ENCODE measurements at regions not wholly inside any gene's neighbourhood (a gene's known extent, or its start where the extent isn't known, plus 50 kb on each side); places are given as distances from the start of the nearest gene placed in this dataset.

DNA sequence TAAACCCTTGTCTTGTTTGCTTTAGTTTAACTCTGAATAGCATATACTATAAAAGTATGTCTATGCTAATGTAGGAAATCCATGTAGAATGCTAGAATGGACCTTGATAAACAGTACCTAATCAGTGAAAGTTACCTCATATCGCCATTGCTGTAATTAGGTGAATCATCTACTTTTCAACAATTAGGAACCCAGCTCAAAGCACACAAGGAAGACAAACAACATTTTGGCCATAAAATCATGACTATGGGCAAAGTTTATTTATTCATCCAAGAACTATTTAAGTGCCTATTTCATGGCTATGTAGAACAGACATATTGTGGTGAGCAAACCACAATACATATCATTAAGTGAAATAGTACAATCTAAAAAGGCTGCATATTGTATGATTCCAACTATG, 1043.2 kb downstream of the BRINP3 start:
- no peak for DNase-seq

DNA sequence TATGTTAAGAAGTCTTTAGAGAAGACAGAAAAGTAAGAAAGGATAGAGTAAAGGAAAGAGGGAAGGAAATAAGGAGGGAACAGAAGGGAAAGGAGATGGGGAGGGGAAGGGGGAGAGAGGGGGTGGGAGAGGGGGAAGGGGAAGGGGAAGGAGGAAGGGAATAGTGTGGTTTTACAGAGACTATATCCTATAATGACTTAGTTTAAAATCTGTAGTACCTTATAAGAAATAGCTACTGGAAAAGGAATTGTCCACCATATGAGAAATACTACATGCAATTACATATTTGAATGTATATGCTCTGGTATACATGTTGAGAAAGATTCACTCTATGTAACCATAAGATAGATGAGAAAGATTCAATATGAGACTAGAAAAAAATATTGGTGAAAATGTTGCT, 1042.3 kb downstream of the BRINP3 start:
- no peak for DNase-seq

DNA sequence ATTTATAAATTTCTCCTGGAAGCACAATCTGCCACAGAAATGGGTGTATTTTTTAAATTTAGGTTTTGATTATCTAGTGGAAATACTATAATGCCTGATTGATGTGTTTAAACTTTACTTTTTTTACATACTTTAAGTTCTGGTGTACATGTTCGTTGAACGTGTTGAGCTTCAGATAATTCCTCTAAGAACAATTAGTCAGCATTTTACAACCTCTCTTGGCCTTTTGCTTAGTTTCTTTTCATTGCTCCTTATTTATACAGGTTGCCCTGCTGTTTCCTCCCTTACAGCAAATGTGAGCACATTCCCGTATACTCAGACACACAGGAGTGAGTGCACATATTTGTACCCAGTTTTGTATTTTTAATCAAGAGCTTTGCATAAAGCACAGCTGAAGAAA, 1038.9 kb downstream of the BRINP3 start:
- no peak for DNase-seq

DNA sequence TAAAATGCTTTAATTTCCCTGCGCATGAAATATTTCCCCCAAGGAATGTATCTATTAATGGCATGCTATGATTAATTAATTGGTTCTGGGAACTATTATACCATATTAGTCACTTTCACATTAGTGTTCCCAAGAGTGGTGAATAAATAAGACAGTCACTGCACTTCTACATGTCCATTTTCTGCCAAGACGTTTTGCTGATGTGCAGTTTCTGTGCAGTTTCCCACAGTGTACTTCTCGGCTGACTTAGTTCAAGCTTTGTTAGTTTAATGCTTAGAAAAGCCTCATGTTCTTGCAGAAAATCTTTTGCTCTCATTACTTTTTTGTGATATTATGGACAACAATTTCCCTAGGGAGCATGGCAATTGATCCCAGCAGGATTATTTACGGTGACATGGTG, 1014.5 kb downstream of the BRINP3 start:
- DNase-seq, result no peak

DNA sequence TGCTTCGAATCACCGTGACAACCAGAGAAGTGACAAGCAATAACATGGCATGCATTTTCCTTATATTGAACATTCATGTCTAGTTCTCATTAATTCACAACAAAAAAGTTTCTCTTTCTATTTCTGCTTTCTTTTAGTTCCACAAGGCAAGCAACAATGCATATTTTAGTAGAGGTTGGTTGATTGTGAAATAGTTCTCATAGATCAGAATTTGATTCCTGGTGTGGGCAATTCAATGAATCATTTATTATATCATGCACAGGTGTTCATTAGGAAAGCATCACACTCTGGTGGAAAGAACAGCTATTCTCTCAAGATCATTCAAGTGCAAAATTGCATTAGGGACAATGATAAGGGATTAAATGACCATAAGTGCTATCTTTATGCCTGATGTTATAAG, 980.9 kb downstream of the BRINP3 start:
- no peak for DNase-seq

DNA sequence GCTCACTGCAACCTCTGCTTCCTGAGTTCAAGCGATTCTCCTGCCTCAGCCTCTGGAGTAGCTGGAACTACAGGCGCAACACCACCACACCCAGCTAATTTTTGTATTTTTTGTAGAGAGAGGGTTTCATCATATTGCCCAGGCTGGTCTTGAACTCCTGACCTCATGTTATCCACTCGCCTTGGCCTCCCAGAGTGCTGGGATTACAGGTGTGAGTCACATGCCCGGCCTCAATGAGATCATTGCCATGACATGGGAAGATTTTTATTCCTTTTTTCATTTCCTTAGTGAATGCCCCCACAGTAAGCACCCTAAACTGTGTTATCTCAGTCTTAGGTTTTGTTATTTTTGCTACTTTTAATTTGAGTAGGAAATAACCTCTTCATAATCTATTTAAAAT, 977.9 kb downstream of the BRINP3 start:
- no peak for DNase-seq

DNA sequence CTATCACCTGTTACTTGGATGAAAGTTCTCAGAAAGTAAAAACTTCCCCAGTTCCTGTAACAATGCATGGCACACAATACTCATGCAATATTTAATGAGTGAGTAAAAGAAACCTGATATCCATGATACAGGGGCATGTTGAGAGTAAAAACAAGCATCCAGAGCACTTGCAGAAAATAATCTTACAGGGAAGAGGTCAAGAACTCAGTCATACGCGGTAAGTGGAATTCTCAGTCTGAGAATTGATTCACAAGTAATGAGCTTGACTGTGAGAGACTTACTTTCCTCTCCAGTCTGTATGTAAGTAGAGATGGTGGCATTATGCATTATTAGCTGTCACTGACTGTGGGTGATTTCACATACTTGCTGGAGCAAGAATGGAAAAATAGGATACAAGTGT, 976.9 kb downstream of the BRINP3 start:
- no peak for DNase-seq

DNA sequence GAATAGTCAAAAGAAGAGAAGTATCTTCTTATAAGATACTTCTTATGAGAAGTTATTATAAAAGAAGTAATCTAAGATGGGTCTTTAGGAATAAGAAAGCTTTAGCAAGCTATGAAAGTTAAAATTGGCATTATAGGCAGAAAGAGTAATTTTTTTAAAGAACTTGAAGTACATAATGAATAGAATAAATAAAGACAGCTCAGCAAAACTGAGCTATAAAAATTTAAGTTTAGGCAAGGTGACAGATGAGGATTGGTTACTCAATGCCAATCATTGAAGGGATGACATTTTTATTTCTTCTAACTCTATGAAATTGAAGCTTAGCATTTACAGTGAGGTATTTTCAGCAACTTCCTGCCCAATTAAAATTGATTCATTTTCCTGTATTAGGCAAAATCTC, 966.8 kb downstream of the BRINP3 start:
- DNase-seq, result no peak

DNA sequence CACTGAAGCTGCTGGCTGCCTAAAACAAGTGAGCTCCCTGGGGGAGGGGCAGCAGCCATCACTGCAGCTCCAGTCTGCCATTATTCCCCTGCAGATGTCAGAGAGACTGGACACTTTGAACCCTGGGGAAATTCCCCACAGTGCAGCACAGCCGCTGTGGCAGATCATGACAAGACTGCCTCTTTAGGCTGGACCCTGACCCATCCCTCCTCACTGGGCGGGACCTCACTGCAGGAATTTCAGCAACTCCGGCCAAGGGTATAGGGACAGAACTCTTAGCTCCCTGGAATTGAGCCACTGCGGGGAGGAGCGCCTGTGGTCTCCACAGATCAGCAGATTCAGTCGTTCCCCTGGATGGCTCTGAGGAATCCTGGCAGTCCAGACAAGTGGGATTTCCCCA, 964.6 kb downstream of the BRINP3 start:
- DNase-seq, result no peak

DNA sequence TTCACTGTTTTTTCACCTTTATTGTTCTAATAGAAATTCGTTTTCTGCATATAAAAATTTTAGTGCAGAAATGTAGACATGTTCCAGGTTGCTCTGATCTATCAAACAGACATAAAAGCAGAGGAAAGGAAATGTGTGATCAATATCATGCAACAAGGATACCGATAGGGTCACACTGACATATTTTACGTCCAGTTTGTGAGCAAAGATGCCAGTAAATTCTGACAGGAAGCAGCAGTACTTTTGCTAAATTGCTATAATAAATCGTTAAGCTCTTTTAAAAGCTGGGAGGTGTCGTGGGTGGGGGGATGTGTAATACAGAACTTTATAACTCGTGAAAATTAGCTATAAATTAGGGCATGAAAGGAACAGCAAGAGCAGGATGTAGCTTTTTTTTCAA, 955.2 kb downstream of the BRINP3 start:
- DNase-seq, result no peak

DNA sequence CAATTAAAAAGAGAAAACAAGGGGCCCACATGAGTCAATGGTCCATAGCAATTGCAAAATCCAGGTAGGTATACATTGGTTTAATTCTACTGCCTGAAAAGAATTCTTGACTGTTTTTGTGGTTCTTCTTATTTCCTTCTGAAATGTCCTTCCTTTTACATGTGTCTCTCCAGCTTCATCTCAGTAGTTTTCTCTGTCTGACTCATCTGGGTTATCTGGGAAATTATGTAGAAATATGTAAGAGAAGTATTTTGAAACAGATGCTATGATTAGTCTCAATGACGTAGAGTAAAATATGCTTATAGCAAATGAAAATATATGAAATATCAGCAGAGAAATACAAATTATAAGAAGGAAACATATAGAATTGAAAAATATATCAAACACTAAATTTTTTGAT, 953.2 kb downstream of the BRINP3 start:
- no peak for DNase-seq

DNA sequence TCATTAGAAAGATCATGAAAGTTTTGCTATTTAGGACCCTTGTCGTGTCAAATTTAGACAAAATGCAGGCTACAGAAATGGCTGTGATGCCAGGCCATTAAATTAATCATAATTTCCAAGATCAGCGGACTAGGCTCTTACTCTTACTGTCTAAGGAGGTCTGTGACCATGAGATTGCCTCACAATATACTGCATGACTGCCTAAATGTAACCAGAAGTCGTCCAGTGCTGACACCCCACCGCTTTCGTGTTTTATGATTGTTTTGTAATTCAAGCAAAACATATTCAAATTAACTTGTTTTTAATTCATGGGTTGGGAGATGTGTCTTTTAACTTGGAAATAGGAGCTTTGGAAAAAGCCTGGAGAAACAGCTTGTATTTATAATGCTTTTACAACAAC, 947.5 kb downstream of the BRINP3 start:
- DNase-seq, result no peak

DNA sequence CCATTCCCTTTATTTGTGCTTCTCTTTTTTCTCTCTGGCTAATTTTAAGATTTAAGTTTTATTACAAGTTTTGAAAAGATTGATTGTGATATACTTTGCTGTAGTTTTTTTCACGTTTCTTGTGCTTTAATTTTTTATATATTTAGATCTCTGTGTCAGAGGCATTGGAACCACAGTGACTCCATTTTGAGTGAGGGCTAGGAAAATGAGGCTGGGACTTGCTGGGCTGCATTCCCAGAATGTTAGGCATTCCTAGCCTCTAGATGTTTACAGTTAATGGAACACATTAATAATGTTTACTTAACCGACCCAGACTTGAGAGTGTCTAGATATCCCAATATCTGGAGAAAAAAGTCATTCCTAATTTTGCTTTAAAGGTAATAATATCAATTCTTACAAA, 939.4 kb downstream of the BRINP3 start:
- DNase-seq, result no peak

DNA sequence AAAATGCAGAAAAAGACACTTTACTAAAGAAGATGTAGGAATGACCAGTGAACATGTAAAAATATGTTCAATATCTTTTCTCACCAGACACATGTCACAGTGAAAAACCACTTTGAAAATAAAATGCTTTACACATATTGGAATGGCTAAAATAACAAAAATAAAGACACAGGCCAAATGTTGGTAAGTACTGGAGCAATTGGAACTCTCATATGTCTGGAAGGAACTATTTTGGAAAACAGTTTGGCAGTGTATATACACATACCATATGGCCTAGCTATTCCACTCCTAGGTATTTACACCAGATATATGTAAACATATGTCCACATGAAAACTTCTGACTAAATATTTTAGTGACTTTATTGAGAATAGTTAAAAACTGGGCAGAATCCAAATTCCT, 927.2 kb downstream of the BRINP3 start:
- DNase-seq, result no peak

DNA sequence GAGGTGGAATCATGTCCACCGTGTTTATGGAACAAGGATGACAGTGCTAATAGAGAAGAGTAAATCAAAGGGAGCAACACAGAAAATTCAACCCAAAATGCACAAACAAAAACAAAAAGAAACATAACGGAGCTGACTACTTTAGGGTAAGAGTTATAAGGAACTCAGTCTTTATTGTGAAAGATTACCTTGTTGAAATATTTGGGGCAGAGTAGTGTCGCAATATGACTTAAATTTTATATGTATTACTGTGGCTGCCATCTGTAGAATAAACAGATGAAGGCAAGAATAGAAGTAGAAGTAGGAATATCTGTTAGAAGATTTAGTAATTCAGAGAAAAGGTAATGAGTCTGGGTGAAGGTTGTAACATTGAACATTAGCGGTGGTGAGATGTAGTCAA, 913.9 kb downstream of the BRINP3 start:
- no peak for DNase-seq

DNA sequence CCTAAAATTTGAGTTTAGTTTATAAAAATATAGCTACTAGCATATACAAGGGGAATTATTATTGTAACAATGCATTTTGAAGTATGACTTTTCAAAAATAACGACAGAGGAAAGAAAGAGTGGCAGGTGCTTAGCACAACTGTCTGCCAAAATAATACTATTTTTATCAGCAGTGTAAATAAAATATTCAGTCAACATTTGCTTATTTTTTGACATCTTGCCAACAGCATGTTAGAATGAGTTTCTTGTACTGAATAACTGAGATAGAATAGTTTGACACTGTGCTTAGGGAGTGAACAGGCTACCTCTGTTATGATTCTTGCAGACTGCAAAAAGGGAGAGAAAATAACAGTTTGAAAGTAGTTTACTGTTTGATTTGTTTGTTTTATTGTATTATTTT, 909.8 kb downstream of the BRINP3 start:
- peak; percentile 31 for DNase-seq

DNA sequence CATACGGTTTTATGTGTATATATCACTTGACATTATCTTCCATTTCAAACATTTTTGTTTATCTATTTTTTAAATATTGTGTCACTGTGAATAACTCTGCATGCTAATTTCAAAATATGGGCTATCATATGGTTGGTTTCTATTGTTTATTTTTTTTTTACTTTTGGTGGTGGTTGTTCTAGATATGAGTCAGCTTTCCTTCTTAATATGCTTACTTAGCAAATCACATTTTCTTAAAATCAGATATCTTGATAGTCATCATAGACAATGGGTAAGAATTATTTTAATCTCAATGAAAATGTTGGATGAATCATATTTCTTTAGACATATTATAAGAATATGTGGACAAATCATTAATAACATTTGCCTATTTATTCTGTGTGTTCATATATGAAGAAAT, 881.5 kb downstream of the BRINP3 start:
- DNase-seq, result no peak

DNA sequence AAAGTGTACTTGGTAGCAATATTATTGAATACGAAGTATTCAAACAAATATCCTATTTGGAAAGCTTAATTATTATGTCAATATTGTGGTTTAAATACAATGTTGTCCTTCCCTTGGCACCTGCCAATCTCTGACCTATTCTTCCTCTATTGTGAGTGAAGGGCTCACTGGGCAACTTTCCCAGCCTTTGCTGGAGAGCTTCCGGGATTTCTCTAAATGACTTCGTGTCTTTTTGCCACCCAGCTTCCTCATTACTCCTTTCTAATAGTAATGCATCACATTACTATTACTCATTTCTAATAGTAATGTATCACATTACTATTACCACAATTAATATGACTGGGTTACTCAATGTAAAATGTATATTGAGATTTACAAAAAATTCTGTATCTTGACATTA, 880.6 kb downstream of the BRINP3 start:
- DNase-seq, result peak; percentile 97

DNA sequence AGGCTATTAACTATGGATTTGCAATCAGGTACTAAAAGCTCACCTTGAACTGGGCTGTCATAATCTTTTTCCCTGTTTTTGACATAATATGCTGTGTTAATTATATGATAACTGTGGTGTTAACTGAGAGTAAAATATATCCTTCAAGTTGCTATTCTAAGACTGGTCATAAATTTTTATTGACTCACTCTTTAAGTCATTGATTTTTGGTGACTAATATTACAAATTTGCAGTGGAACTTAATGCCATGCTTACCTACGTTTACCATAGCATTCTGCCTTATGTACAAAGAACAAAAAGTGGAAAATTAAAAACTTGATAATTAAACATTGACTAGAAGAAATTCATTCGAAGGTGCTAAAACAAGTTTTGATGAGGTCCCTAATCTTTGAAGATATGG, 872.4 kb downstream of the BRINP3 start:
- DNase-seq, result no peak

DNA sequence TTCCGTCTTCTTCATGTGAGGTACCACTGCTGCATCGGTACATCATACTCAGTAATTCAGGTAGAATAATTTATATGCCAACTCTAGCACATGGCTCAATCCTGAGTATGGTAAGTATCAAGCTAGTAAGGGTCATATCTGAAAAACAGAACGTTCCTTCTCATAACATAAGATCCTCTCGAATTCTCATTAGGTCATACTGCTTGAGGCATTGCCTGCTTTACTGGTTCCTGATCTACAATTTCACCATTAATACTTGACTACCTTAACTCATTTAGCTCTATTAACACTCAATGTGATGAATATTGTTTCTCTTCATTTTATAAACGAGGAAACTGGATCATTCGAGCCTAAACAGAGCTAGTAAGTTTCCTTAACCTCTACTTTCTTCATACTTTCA, 871.6 kb downstream of the BRINP3 start:
- no peak for DNase-seq

DNA sequence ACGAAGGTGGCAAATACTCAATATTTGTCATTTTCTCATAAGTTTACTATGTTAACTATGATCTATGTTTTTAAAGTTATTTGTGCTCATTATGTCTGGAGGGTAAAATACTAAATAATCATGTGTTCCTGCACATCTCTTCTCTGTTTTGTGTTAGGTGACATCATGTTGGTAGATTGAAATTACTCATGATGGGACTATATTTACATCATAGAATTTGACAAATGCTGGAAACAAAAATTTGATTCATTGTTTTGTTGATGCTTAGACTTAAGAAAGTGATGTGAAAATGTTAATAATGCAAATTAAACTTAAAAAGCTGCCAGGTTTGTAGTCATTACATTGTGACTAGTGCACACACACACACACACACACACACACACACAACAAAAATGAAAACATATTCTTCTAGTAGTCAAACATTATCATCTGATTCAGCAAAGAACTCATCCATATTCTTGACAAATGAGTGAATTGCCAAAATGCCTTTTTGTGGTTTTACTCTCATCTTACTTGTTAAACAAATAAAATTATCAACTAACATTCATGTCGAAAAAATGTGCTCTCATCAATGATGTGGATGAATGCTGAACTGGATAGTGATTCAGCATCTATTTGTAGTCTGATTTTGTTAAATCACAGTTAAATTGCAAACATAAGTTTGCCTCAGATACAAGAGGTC, 870.7 kb downstream of the BRINP3 start:
- no peak for DNase-seq

DNA sequence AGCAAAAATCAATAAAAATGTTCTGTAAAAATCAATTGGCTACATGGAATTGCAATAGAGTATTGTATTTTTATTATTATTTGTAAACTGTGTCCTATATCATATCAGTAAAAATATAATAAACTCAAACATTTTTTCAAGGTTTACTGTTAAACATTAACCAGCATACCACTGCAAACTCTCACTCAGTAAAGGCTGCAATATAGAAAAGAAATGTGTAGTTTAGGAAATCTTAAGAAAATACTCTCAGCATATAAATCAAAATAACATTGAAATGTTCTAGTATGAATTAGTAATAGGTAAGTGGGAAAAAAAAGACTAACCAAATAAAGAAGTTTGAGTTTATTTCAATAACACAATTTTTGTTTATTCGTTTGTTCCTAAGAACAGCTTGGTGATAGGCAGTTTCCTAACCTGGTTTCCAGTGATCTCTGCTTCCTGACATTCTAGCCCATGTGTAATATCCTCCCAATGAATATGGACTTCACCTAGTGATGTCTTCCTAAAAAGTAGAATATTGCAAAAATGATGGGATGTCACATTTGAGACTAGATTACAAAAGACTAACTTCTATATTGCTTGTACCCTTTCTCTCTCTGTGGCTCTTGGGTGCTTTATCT, 870.1 kb downstream of the BRINP3 start:
- no peak for DNase-seq

DNA sequence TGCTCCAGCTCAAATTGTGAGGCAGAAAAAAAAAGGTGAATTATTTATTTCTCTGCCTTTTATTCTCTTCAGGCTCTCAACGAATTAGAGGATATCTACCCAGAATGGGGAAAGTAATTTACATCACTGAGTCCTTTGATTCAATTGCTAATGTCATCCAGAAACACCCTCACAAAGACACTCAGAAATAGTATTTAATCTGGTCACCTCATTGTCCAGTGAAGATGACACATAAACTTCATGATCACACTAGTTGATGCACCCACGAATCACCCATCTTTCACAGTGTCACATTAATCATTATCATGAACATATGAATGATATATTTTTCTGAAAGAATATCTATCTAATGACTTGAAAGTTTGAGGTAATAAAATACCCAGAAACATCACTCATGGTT, 868.5 kb downstream of the BRINP3 start:
- no peak for DNase-seq

DNA sequence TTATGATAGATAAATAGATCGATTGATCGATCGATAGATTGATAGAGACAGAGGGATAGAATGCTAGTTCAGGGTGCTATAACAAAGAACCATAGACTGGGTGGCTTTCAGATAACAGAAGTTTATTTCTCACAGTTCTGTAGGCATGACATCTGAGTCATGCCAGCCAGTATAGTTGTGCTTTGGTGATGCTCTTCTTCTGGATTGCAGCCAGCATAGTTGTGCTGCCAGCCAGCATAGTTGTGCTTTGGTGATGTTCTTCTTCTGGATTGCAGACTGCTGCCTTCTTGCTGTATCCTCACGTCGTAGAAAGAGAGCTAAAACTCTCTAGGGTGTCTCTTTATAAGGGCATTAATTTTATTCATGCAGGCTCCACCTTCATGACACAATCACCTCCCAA, 860.8 kb downstream of the BRINP3 start:
- DNase-seq, result no peak

DNA sequence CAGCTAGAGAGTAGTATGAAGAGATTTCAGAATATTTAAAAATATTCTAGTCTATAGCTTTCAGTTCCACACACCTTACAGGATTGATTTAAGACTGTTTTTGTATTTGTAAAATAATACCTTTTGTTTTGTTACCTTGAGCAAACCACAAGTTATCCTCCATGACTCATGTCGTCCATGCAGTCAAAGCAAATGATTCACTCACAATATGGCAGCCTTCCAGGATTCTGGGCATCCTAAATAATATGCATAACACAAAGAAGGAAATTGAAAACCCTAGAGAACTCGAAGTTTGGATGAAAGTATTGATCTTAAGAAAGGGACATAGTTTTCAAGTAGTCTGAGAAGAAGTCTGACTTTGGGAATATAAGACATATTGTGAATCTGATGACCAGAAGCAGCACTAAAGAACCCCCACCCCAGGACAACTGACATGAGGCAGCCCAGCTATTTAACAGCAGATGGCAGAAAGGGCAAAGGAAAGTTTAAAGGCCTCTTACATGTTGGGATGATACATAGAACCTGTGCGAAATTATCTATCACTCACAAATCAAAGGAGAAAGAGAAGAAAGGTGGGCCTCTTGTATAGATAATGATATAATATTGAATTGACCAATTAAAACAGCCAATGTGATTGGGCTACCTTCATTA, 857.9 kb downstream of the BRINP3 start:
- peak; percentile 10 for DNase-seq
